GM21619 (cell line): ENCODE measurements at regions not wholly inside any gene's neighbourhood (a gene's known extent, or its start where the extent isn't known, plus 50 kb on each side); places are given as distances from the start of the nearest gene placed in this dataset.
A peak's percentile ranks its signal among the peaks of the same experiment; 100 is the strongest.

Experiments
- ATAC-seq: cut with Tn5 transposase; IDR thresholded peaks from one replicate; pipeline ENCODE4 v1.9.1; 2021; ENCODE audit not compliant: unreplicated experiment

GRCh38 chr2:35033748-35034147 is 1321.8 kb upstream of the CRIM1 start:
- no peak for ATAC-seq

GRCh38 chr2:35023545-35023944 is 1332.0 kb upstream of the CRIM1 start:
- no peak for ATAC-seq

DNA sequence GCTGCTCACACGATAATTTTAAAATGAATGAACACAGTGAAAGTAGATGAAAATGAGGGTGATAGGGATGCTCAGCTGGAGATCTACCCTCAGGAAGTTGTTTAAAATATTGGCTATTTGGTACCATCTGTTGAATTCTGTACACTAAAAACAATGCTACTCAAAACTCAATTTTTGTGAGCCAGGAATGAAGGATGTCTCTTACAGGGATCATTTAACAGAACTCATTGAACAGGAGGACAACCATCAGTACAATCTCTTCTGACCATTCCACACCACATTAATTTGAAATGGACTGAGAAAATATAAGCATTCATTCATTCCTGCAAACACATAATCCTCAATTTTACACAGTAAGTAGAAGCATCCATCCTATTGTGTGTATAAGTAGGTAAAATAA is 1355.1 kb upstream of the CRIM1 start:
- no peak for ATAC-seq

DNA sequence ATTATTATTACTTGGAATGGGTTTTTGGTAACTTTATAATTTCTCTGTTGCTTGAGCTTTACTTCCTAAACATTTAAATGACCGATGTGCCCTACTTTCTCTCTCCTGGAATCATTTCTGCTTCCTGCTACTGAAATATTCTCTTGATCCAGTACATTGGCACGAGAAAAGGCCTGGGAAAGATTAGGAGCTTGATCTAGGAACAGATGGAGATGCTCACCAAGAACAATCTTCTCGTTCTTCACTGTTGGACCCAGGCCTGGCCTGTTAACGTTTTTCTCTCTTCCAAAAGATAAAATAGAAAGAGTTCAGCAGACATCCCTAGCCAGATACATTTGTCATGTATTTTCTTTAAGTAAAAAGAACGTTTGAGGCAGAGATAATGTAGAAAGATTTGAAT is 1356.8 kb upstream of the CRIM1 start:
- ATAC-seq, result no peak

DNA sequence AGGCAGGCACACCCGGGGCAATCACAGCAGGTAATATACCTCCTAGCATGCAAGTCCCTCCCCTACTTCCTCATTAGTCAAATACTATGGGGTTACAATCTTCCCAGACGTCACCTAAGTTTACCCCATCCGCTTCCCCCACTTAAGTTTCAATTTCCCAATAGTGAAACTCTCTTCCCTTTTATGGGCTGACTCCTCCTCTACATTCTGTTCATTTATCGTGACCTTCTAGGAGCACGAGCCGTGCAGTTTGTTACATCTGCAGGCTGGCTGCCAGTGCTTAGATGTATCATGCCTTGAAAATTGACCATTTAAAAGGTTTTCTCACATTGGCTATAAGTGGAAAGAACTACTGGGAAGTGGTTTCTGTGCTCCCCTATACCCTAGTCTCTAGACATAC is 1357.8 kb upstream of the CRIM1 start:
- ATAC-seq, result no peak

GRCh38 chr2:34995196-34995595 is 1360.4 kb upstream of the CRIM1 start:
- no peak for ATAC-seq

DNA sequence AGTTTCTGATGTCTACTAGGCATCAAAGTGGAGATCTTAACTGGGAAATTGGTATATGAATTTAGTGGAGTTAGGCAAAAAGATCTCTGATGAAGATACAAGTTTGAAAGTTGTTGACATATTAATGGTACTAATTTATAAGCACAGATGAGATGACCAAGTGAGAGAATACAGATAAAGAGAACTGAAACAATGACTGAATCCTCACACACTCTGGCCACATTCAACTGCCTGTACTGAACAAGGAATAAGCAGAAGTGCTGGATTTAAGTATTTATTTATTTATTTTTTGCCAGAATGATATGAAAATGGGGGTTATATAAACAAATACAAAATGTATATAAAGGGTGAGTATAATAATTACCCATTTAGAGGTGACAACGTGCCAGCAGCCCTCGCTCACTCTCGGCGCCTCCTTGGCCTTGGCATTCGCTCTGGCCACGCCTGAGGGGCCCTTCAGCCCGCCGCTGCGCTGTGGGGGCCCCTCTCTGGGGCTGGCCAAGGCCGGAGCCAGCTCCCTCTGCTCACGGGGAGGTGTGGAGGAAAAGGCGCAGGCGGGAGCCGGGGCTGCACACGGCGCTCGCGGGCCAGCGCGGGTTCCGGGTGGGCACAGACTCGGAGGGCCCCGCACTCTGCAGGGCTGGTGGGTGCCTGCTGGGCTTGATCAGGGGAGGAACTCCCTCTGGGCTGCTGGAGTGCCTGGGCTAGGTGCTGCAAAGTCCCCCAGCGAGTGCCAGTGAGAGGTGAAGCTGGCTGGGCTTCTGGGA is 1363.9 kb upstream of the CRIM1 start:
- no peak for ATAC-seq

- no peak for ATAC-seq
Observed at GRCh38 chr2:34985474-34985873, 1370.1 kb upstream of the CRIM1 start.

DNA sequence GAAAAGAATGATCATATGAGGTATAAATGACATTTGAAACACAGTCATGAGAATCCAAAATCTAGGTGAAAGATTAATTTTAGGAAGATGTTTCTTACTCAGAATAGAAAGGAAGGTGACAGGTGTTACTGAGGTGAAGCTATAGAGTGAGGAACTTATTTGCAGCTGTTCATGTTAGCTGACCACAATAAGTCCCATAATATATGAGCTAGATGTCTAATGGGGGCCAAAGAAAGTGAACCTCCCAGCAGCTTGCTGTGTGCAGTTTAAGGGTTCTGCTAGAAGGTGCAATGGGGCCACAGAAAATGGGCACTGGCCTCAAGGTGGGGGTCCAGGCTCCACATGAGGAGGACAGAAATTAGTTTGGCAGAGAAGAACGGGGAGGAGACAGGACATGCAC is 1374.9 kb upstream of the CRIM1 start:
- ATAC-seq, result no peak

- no peak for ATAC-seq
Observed at GRCh38 chr2:34979148-34979547, 1376.4 kb upstream of the CRIM1 start.

DNA sequence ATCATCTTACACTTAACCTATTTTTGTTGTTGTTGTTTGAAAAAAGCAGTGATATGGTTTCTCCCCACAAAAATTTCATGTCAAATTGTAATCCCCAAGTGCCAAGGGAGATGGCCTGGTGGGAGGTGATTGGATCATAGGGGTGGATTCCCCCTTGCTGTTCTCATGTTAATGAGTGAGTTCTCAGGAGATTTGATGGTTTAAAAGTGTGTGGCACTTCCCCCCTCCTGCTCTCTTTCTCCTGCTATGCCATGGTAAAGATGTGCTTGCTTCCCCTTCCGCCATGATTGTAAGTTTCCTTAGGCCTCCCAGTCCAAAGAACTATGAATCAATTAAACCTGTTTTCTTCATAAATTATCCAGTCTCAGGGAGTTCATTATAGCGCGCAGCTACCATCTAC is 1362.7 kb upstream of the FAM98A start:
- no peak for ATAC-seq

DNA sequence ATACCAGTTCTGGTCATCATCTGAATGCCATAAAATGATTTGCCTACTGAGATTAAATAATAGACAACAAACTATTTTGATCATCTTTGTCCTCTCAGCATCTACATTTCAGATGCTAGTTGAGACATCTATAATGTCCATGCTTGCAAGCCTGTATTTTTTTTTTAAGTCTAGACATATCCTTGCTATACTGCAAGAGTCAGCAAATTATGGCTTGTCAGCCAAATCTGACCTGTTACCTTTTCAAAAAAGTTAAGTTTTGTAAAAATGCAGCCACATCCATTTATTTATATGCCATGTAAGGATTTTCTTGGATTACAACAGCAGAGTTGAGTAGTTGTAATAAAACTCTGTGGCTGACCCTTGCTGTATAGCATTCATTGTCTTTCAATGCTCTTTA is 1355.7 kb upstream of the FAM98A start:
- no peak for ATAC-seq

GRCh38 chr2:34950797-34951196 is 1351.7 kb upstream of the FAM98A start:
- no peak for ATAC-seq

DNA sequence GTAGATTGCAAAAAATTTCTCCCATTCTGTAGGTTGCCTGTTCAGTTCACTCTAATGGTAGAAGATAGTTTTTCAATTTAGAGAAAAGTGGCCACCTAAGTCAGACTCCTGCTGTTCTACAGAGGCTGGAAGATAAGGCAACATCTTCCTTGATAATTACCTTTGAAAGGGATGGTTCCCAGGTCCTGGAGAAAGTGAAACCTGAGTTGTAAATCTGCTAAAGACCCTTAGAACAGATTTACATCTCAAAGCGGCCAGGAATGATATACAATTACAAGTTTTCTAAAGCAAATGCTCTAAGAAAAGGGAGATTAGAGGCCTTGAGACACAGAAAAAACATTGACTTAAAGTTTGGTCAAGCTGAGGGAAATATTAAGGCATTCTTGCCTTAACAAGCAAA is 1350.2 kb upstream of the FAM98A start:
- no peak for ATAC-seq

- ATAC-seq, result no peak
Observed at GRCh38 chr2:34936089-34936488, 1337.0 kb upstream of the FAM98A start.

- ATAC-seq, result peak; percentile 98
Observed at GRCh38 chr2:34912084-34912483, 1313.0 kb upstream of the FAM98A start.

DNA sequence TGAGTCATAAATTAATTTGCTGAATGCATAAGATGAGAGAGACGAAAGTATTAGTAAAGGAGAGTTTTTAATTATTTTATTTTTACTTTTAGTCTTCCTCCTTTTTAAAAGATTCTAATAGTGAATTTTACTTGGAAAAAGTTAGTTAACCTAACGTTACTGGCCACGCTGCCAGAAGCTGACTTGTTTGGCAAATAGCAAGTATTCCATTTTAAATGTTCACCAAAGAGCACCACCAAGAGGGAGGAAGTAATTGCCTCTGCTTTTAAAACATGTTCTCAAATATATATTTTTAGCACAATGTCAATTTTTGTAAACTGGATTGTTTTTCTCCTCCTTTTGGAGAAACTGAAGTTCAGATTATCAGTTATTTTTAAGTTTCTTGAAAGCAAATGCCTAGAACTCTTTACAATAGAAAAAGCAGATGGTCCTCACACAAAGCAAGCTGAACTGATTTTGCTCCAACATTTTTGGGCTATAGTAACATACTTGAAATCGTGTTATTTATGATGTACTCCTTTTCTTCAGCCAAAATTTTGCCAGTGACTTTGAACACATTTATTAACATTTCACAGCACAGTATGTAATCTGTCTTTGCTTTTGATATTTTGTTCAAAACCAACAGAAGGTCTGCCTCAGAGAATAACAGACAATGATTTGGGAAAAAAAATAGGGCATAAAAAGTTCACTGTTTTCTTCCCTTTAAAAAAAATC is 1311.0 kb upstream of the FAM98A start:
- no peak for ATAC-seq

DNA sequence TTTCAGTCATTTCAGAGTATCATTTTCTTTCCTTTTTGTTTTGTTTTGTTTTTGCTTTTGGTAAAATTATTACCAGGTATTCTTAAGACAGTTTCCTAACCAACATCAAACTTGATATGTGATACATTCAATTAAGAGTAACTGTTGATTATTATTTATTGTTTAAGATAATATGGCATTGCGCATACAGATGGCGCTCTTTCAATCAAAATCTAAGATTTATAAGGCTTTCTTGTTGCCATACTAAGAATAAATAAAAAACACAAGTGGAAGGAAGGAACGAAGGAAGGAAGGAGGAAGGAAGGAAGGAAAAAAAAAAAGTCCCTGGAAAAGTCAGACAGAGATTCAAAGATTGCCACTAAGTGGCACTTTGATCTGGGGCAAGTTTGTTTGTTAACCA is 1308.7 kb upstream of the FAM98A start:
- no peak for ATAC-seq

GRCh38 chr2:34901739-34902138 is 1302.6 kb upstream of the FAM98A start:
- no peak for ATAC-seq

DNA sequence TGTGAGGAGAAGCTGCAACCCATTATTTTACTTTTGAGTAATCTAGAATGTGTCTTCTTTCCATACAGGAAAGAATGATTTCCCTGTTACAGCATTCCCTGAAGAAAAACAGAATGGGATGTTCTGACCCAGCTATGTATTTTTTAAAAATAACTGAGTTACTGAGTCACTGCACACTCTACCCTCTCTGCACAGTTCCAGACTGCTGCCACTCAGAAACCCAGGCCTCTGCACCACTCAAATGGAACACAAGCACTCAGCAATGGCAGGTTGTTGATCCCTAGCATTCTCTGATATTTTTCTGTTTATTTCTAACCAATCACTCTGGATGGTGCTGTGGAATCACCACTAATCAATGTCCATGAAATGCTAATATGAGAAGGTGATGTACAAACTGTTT is 1300.0 kb upstream of the FAM98A start:
- no peak for ATAC-seq

GRCh38 chr2:34892766-34893165 is 1293.7 kb upstream of the FAM98A start:
- ATAC-seq, result no peak

DNA sequence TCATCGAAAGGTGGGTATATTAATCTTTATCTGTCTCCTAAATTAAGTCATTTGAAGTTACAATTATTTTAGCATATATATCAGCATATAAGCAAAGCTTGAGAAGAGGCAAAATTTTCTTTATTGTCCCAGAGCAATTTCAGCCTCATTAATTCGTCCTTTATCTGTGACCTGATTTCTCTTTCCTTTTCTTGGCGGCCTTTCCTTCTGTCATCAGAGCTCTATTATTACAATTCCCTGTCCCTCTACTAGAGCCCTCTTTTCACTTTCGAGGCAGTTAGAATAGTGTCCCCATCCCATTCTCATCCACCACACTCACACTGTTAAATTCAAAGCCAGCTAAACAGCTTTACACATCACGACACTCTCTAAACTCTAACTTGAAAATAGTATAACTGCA is 1293.2 kb upstream of the FAM98A start:
- no peak for ATAC-seq
